Stimulated activated naive B cell treated with anti-CD40 and anti-IgM and Interleukin-4, amounts not matched to agents 10 μg/mL and 1 μg/mL and 100 μg/mL, for 72 hours (primary cell): ENCODE measurements at regions not wholly inside any gene's neighbourhood (a gene's known extent, or its start where the extent isn't known, plus 50 kb on each side); places are given as distances from the start of the nearest gene placed in this dataset.
"Not testable (repeated sequence)": the region's sequence is repeated elsewhere in the genome, so short reads cannot be mapped to it uniquely, and the experiment has no call there.

Experiments
- ATAC-seq, 2 donors: fragments of 150-1000 bp; cut with Tn5 transposase; replicated peaks; 2 replicates each; pipeline ENCODE4 v1.10.0; 2021; ENCODE audit warnings: moderate library complexity in 1 of 2
- DNase-seq: peaks from one replicate; pipeline ENCODE4 v3.0.0; 2021
- H3K27ac Mint-ChIP-seq: one replicate; pipeline ENCODE4 v1.8.0; 2022; ENCODE audit warnings: mild to moderate bottlenecking, mixed read lengths
- H3K27me3 Mint-ChIP-seq, 2 donors: one replicate each; pipeline ENCODE4 v1.8.0; 2022; ENCODE audit warnings: mixed read lengths in 2 of 2
- H3K36me3 Mint-ChIP-seq, 2 donors: one replicate each; pipeline ENCODE4 v1.8.0; 2022; ENCODE audit warnings: mixed read lengths in 2 of 2, mild to moderate bottlenecking in 1 of 2
- H3K4me1 Mint-ChIP-seq, 2 donors: one replicate each; pipeline ENCODE4 v1.8.0; 2022; ENCODE audit warnings: mixed read lengths in 2 of 2, mild to moderate bottlenecking in 1 of 2
- H3K4me3 Mint-ChIP-seq, 2 donors: one replicate each; pipeline ENCODE4 v1.8.0; 2022; ENCODE audit warnings: mild to moderate bottlenecking in 2 of 2, mixed read lengths in 2 of 2, moderate library complexity in 1 of 2
- H3K9me3 Mint-ChIP-seq, 2 donors: one replicate each; pipeline ENCODE4 v1.8.0; 2022; ENCODE audit warnings: mixed read lengths in 2 of 2, mild to moderate bottlenecking in 1 of 2

- DNase-seq, H3K36me3 Mint-ChIP-seq, H3K27ac Mint-ChIP-seq, H3K9me3 Mint-ChIP-seq, ATAC-seq, H3K4me1 Mint-ChIP-seq, H3K4me3 Mint-ChIP-seq, H3K27me3 Mint-ChIP-seq: not testable (repeated sequence)
Measured at GRCh38 chr3:75962054-75962453, 176.7 kb upstream of the ZNF717 start.

- Mint-ChIP-seq H3K4me1 (no peaks in the 10 kb centered on the region), H3K27me3 (no peaks in the 10 kb centered on the region), H3K36me3 (no peaks in the 10 kb centered on the region), H3K4me3 (no peak overlapping the region), H3K9me3 (peaks cover under 1 to 4% of the 10 kb centered on the region in 2 donors), H3K27ac (no peak overlapping the region)
- ATAC-seq = no peak
- DNase-seq = no peak
Measured at GRCh38 chr3:75967071-75967470, 181.7 kb upstream of the ZNF717 start.

- Mint-ChIP-seq H3K4me3 (no peak overlapping the region), H3K27me3 (no peaks in the 10 kb centered on the region), H3K4me1 (no peaks in the 10 kb centered on the region), H3K36me3 (no peaks in the 10 kb centered on the region), H3K27ac (no peak overlapping the region), H3K9me3 (peaks cover 5 to 8% of the 10 kb centered on the region in 2 donors)
- no peak for ATAC-seq
- no peak for DNase-seq
Measured at GRCh38 chr3:75978686-75979085, 193.3 kb upstream of the ZNF717 start.

- Mint-ChIP-seq H3K27me3 (no peaks in the 10 kb centered on the region), H3K27ac (no peak overlapping the region), H3K9me3 (peaks cover 5 to 7% of the 10 kb centered on the region in 2 donors), H3K4me3 (no peak overlapping the region), H3K36me3 (no peaks in the 10 kb centered on the region), H3K4me1 (no peaks in the 10 kb centered on the region)
- no peak for ATAC-seq
- DNase-seq = no peak
Measured at GRCh38 chr3:75981401-75981800, 196.1 kb upstream of the ZNF717 start.

- Mint-ChIP-seq H3K36me3 (no peaks in the 10 kb centered on the region), H3K4me3 (no peak overlapping the region), H3K4me1 (no peaks in the 10 kb centered on the region), H3K27ac (no peak overlapping the region), H3K27me3 (no peaks in the 10 kb centered on the region), H3K9me3 (peaks cover 5 to 7% of the 10 kb centered on the region in 2 donors)
- ATAC-seq (no peak), DNase-seq (no peak)
Measured at GRCh38 chr3:75982151-75982550, 196.8 kb upstream of the ZNF717 start.

- DNase-seq (no peak), ATAC-seq (no peak)
- H3K9me3 Mint-ChIP-seq = peaks cover 5 to 7% of the 10 kb centered on the region in 2 donors
- H3K27me3 Mint-ChIP-seq = no peaks in the 10 kb centered on the region
- H3K27ac Mint-ChIP-seq = no peak overlapping the region
- H3K4me1 Mint-ChIP-seq = no peaks in the 10 kb centered on the region
- no peak overlapping the region for H3K4me3 Mint-ChIP-seq
- no peaks in the 10 kb centered on the region for H3K36me3 Mint-ChIP-seq
Measured at GRCh38 chr3:75983111-75983510, 197.8 kb upstream of the ZNF717 start.

- H3K4me3 Mint-ChIP-seq = no peak overlapping the region
- no peak overlapping the region for H3K27ac Mint-ChIP-seq
- no peaks in the 10 kb centered on the region for H3K36me3 Mint-ChIP-seq
- no peaks in the 10 kb centered on the region for H3K27me3 Mint-ChIP-seq
- H3K9me3 Mint-ChIP-seq = peaks cover 5 to 8% of the 10 kb centered on the region in 2 donors
- ATAC-seq (no peak), DNase-seq (no peak)
- H3K4me1 Mint-ChIP-seq = no peaks in the 10 kb centered on the region
Measured at GRCh38 chr3:75983609-75984290, 198.4 kb upstream of the ZNF717 start.

- Mint-ChIP-seq H3K27me3 (no peaks in the 10 kb centered on the region), H3K9me3 (peaks cover 5 to 7% of the 10 kb centered on the region in 2 donors), H3K4me1 (no peaks in the 10 kb centered on the region), H3K36me3 (no peaks in the 10 kb centered on the region), H3K4me3 (no peak overlapping the region), H3K27ac (no peak overlapping the region)
- no peak for ATAC-seq
- no peak for DNase-seq
Measured at GRCh38 chr3:75985432-75985831, 200.1 kb upstream of the ZNF717 start.

- DNase-seq (no peak), ATAC-seq (no peak)
- Mint-ChIP-seq H3K9me3 (peaks cover 0 to 4% of the 10 kb centered on the region in 2 donors), H3K27ac (no peak overlapping the region), H3K27me3 (no peaks in the 10 kb centered on the region), H3K4me3 (no peak overlapping the region), H3K36me3 (no peaks in the 10 kb centered on the region), H3K4me1 (no peaks in the 10 kb centered on the region)
Measured at GRCh38 chr3:76010252-76010651, 224.9 kb upstream of the ZNF717 start.

- Mint-ChIP-seq H3K27ac (no peak overlapping the region), H3K27me3 (no peaks in the 10 kb centered on the region), H3K4me1 (no peaks in the 10 kb centered on the region), H3K36me3 (no peaks in the 10 kb centered on the region), H3K4me3 (no peak overlapping the region), H3K9me3 (peaks cover 0 to 4% of the 10 kb centered on the region in 2 donors)
- DNase-seq = no peak
- no peak for ATAC-seq
Measured at GRCh38 chr3:76011121-76011520, 225.8 kb upstream of the ZNF717 start.

- no peaks in the 10 kb centered on the region for H3K27me3 Mint-ChIP-seq
- H3K4me1 Mint-ChIP-seq = no peaks in the 10 kb centered on the region
- no peak overlapping the region for H3K4me3 Mint-ChIP-seq
- H3K27ac Mint-ChIP-seq = no peak overlapping the region
- H3K9me3 Mint-ChIP-seq = peaks cover under 1 to 4% of the 10 kb centered on the region in 2 donors
- DNase-seq (no peak), ATAC-seq (no peak)
- H3K36me3 Mint-ChIP-seq = no peaks in the 10 kb centered on the region
Measured at GRCh38 chr3:76015496-76015895, 230.1 kb upstream of the ZNF717 start.

- no peak for ATAC-seq
- DNase-seq = no peak
- no peaks in the 10 kb centered on the region for H3K27me3 Mint-ChIP-seq
- no peaks in the 10 kb centered on the region for H3K4me1 Mint-ChIP-seq
- no peak overlapping the region for H3K4me3 Mint-ChIP-seq
- H3K9me3 Mint-ChIP-seq = peaks cover 2 to 4% of the 10 kb centered on the region in 2 donors
- H3K27ac Mint-ChIP-seq = no peak overlapping the region
- H3K36me3 Mint-ChIP-seq = no peaks in the 10 kb centered on the region
Measured at GRCh38 chr3:76016111-76016510, 230.8 kb upstream of the ZNF717 start.

- no peaks in the 10 kb centered on the region for H3K4me1 Mint-ChIP-seq
- H3K27me3 Mint-ChIP-seq = no peaks in the 10 kb centered on the region
- H3K27ac Mint-ChIP-seq = no peak overlapping the region
- peaks cover 0 to 4% of the 10 kb centered on the region in 2 donors for H3K9me3 Mint-ChIP-seq
- H3K4me3 Mint-ChIP-seq = no peak overlapping the region
- ATAC-seq = no peak
- no peaks in the 10 kb centered on the region for H3K36me3 Mint-ChIP-seq
- DNase-seq = no peak
Measured at GRCh38 chr3:76016769-76017439, 231.6 kb upstream of the ZNF717 start.

- ATAC-seq = no peak
- no peak for DNase-seq
- no peaks in the 10 kb centered on the region for H3K36me3 Mint-ChIP-seq
- peaks cover 0 to 4% of the 10 kb centered on the region in 2 donors for H3K9me3 Mint-ChIP-seq
- no peaks in the 10 kb centered on the region for H3K27me3 Mint-ChIP-seq
- no peak overlapping the region for H3K4me3 Mint-ChIP-seq
- H3K27ac Mint-ChIP-seq = no peak overlapping the region
- no peaks in the 10 kb centered on the region for H3K4me1 Mint-ChIP-seq
Measured at GRCh38 chr3:76021376-76021775, 236.0 kb upstream of the ZNF717 start.

GRCh38 chr3:76024640-76025039 is 239.3 kb upstream of the ZNF717 start:
- peaks cover 0 to 4% of the 10 kb centered on the region in 2 donors for H3K9me3 Mint-ChIP-seq
- no peaks in the 10 kb centered on the region for H3K4me1 Mint-ChIP-seq
- H3K27me3 Mint-ChIP-seq = no peaks in the 10 kb centered on the region
- DNase-seq = no peak
- ATAC-seq = no peak
- H3K36me3 Mint-ChIP-seq = no peaks in the 10 kb centered on the region
- H3K27ac Mint-ChIP-seq = no peak overlapping the region
- H3K4me3 Mint-ChIP-seq = no peak overlapping the region
